CD4-positive, alpha-beta T cell treated with Interleukin-4 for 4 hours (primary cell): ENCODE measurements at regions not wholly inside any gene's neighbourhood (a gene's known extent, or its start where the extent isn't known, plus 50 kb on each side); places are given as distances from the start of the nearest gene placed in this dataset.

Experiments
- DNase-seq: peaks from one replicate; pipeline ENCODE4 v3.0.0-alpha.2; 2020

DNA sequence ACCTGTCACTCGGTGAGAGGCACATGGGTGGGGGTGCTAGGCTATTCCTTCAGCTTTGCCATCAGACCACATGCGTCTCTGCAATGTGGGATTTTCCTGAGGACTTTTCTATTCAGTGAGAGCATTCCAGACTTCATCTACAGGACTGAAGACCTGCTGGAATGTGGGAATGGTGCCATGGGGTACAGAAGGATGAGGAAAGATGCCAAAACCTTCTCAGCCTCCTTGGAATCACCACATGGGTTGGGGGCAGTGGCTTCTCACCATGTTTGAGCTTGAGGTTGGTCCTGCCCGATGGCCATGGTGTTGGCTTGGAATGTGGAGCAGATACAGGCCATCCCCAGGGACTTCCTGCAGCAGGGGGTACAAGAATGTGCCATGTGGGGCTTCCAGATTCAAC, 80.9 kb upstream of the KLF13 start:
- DNase-seq, result no peak

DNA sequence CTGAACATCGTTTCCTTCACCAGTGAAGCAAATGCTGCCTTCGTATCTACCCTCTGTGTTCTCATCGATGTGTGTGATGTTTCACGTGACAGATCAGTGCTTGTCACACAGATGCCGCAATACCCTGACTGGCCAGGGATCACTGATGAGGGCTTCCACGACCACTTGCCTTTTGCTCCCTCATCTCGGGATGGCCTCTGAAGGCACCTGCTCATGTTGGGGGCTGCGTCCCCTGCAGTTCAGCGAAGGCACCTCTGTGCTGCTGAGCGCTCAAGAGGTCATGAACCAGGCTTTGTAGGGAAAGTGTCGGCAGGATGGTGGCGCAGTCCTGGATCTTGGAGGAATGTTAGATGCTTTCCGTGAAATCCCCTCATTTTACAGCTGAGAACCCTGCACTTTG, 79.2 kb upstream of the KLF13 start:
- DNase-seq, result no peak

DNA sequence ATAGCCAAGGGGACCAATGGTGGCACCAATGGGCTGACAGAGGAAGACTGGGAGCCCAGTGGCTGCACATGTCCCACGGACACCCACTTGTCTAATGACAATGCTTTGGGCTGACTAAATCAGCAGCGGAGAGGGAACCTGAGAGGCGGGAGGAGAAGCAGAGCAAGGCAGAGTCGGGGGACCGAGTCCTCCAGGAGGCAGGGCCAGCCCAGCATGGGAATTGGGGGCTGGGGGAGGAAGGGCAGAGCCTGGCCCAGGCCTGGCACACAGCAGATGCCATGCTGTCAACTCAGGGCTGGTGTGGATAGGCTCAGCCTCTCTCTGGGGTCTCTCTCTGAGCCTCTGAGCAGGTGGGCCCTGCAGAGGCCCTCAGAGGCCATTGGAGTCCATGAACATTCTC, 78.4 kb upstream of the KLF13 start:
- DNase-seq, result no peak

DNA sequence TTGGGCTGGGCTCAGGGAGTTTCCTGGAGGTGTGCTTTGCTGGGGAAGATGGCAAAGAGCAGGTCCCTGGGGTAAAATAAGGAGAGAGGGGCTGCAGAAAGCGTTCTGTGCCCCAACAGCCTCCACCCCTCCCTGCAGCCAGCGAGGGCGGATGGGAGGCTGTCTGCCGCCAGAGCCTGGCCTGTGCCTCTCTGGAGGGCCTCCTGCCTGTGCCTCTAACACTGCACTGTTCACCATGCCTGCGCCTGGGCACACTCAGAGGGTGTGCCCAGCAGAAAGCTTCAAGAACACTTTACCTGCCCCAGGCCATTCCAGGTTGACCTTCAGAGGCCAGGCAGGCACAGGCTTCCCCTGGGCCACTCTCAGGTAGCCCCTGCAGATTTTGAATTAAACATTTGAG, 77.7 kb upstream of the KLF13 start:
- no peak for DNase-seq

DNA sequence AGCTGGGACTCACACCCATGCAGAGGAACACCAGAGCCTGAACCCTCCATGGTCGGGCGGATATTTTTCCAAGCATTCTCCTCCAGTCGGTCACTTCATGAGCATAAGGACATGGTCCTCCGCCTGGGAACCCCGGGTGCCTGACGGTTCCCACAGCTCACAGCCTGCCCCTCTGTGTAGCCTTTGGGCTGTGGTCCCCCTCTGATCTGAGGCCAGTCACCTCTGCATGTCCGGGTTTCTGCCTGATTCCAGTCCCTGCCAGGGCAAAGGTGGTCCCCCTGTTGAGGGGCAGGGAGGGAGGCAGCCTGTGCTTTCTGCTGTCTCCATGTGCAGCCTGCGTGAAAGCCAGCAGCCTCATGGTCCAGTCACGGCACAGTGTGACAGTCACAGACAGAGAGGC, 76.6 kb upstream of the KLF13 start:
- DNase-seq, result no peak

DNA sequence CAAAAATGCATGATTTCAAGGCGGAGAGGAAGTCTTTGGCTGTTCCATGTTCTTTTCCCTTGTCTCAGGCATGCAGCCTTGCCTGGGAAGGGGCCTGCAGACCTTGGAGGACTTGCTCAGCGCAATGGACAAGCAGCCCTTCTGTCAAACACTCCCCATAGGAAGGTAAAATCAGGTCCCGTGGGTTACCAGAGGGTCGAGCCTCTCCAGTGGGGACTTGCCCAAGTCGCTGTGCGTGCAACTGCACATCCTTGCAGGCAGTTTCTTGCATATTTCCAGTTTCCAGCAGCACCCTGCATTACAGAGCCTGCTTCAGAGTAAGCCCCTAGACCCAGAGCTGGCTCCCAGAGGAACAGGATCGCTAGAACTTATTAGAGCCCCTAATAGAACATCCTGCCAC, 75.5 kb upstream of the KLF13 start:
- DNase-seq, result no peak

DNA sequence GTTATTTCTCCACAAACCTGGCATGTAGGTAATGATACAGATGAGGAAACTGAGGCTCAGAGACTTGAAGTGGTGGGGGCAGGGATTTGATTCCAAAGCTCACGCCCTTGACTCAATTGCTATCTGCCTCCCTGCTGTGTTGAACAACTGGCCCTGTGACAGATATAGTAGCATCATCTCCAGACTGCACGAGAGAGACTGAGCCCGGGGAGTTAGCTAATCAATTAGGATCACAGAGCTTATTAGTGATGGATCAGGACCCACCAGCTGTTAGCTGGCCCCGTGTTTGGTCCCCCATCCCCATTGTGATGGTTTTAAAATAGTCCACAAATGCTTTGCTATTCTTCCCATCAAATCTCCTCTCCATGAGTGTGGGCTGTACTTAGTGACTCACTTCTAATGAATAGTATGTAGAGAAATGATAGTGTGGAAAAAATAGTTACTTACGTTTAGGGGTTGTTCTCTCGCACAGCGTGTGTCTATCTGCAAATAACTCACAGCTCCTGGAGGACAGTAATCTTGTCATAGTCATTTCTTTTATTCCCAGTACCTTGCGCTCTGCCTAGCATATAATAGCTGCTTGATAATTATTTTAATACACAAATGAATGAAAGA, 74.4 kb upstream of the KLF13 start:
- no peak for DNase-seq

DNA sequence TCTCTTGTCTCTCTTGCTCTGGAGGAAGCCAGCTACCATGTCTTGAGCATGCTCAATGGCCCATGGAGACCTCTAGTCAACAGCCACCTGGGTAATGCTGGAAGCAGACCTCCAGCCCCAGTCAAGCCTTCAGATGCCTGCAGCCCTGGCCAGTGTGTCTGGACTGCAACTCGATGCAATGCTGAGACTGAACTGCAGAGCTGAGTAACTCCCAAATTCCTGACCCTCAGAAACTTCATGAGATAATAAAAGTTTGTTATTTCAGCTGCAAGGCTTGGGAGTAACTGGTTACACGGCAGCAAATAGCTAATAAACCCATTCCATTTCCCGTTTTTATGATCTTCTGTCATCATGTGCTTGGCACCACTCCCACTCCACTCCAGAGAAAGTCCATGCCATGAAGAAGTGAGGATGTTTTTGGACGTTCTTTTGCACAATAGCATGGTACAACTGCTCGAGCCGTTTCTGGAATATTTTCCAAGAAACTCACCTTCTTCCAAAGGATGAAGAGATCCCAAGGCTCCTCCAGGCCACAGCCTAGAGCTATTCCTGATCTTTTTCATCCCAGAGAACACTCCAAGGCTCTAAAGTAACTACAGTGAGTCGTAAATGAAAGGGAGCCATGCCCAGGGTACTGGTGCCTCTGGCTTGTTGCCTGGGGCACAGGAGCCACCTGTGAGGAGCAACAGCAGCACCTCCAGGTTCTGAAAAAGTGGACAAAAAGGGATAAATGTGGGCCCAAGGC, 72.0 kb upstream of the KLF13 start:
- DNase-seq, result no peak

DNA sequence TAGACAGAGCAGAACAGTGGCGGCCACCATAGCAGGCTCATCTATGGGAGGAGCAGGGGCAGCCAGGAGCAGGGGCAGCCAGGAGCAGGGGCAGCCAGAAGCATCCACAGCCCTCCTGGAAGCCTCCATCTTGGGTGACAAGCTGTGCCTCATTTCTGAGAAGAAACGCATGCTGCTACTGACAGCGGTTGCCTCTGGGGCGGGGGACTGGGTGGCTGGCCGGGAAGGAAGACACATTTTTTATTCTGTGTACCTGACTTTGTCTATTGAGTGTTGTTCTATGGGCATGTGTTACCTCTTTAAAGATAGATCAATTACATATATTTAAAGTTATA, 71.5 kb upstream of the KLF13 start:
- DNase-seq, result no peak

DNA sequence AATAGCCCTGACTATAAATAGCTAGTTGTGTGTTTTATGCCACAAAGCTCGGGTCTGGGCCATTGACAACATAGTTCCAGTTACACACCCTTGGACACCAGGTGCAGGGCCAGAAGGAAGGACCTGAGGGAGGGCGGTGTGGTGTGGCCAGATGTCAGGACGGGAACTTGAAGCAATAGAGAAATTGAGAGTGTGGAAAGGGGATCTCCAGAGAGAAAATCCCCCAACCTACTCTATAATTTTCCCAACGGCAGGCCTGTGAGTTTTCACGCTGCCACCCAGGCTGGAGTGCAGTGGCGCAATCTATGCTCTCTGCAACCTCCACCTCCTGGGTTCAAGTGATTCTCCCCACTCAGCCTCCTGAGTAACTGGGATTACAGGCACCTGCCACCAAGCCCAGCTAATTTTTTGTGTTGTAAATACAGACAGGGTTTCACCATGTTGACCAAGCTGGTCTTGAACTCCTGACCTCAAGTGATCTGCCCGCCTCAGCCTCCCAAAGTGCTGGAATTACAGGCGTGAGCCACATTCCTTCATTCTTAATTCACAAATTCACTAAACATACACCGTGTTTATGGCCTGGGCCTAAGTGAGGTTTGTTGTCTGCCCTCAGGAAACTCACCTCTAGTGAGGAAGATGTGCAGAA, 70.8 kb upstream of the KLF13 start:
- no peak for DNase-seq

DNA sequence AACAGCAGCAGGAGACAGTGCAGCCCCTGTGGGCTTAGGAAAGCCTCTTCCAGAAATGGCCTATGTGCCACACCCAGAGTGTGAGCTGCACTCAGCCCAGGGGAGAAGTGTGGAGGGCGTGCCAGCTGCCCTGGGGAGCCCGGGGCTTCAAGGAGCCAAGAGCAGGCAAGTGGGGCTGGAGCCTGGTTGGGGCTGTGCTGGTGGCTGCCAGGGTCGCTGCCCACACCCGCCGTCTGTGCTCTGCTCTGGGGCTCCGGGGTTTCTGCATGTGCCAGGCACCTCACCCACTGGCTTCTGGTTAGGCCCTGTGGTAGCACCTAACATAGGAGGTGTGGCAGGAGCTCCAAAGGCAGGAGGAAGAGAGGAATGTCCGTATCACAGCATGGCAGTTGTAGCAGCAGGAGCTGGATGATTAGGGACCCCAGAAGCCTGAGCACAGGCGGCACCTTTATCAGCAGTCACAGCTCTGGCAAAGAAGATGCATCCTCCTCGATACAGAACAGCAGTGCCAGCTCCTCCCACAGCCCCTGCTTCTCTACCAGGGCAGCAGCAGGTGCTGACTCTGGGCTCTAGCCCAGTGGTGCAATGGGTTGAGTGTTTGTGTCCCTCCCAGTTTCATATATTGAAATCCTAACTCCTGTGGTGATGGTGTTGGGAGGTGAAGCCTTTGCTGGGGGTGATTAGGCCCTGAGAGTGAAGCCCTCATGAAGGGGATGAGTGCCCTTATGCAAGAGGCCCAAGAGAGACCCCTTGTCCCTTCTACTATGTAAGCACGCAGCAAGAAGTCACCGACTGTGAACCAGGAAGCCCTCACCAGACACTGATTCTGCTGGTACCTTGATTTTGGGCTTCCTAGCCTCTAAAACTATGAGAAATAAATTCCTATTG, 70.0 kb upstream of the KLF13 start:
- DNase-seq, result no peak

DNA sequence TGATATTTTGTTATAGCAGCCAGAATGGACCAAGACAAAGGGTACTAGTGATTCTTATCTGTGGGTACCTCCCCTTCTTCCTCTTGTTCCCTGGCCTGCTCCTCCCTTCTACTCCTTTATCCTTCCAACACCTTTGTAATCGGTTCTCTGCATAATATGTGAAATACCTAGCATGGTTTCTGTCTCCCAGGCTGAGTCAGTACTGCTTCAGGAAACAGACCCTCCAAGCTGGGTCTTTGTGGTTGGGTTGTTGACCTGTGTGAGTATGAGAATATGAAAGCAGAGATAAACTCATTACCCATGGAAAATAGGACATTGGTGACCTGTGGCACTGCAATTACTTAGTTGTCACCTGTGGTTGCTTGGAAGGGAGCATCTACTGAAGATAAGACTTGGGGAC, 69.3 kb upstream of the KLF13 start:
- DNase-seq, result no peak

DNA sequence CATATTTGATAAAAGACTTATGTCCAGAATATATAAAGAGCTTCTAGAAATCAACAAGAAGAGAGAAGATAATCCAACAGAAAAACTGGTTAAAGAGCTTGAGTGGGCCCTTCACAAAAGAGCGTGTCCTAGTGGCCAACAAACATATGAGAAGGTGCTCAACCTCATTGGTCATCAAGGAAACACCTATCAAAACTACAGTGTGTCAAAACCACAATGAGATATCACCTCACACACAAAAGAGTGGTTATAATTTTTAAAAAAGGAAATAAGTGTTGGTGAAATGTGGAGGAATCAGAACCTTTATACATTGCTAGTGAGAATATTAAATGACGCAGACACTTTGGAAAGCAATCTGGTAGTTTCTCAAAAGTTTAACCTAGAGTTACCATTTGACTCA, 68.4 kb upstream of the KLF13 start:
- DNase-seq, result no peak

DNA sequence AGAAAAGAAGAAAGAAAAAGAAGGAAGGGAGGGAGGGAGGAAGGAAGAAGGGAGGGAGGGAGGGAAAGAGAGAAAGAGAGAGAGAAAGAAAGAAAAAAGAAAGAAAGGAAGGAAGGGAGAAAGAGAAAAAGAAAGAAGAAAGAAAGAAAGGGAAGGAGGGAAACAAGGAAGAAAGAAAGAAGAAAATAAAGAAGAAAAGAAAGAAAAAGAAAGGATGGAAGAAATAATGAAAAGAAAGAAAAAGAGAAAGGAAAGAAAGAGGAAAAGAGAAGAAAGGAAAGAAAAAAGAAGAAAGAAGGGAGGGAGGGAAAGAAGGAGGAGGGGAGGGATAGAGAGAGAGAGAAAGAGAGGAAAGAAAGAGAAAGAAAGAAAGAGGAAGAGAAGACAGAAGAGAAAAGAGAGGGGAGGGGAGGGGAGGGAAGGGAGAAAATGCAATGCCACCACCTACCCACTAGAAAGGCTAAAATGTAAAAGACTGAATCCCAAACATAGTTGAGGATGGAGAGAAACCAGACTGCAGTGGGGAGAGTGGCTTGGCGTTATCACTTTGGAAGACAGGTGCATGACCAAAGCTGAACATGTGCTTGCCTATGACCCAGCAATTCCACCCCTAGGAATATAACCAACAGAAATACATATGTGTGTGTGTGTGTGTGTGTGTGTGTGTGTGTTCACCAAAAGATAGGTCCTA, 66.9 kb upstream of the KLF13 start:
- DNase-seq, result no peak

DNA sequence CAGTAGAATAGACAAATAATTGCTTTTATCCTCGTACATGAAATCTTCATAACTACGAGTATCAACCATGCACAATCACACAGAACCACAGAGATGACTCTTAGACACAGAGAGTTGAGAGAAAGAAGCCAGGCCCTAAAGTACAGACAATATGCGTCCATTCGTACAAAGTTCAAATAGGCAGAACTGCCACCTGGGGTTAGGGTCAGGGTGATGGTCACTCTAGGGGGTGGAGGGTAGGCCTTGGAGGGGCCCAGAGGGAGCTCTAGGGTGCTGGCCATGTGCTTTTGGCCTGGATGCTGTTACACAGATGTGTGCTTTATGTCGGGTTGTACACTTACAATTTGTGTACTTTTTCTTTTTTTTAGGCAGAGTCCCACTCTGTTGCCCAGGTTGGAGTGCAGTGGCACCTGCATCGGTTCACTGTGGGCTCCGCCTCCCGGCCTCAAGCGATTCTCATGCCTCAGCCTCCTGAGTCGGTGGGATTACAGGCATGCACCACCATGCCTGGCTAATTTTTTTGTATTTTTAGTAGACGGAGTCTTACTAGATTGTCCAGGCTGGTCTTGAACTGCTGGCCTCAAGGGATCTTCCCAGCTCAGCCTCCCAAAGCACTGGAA, 65.9 kb upstream of the KLF13 start:
- DNase-seq, result no peak

DNA sequence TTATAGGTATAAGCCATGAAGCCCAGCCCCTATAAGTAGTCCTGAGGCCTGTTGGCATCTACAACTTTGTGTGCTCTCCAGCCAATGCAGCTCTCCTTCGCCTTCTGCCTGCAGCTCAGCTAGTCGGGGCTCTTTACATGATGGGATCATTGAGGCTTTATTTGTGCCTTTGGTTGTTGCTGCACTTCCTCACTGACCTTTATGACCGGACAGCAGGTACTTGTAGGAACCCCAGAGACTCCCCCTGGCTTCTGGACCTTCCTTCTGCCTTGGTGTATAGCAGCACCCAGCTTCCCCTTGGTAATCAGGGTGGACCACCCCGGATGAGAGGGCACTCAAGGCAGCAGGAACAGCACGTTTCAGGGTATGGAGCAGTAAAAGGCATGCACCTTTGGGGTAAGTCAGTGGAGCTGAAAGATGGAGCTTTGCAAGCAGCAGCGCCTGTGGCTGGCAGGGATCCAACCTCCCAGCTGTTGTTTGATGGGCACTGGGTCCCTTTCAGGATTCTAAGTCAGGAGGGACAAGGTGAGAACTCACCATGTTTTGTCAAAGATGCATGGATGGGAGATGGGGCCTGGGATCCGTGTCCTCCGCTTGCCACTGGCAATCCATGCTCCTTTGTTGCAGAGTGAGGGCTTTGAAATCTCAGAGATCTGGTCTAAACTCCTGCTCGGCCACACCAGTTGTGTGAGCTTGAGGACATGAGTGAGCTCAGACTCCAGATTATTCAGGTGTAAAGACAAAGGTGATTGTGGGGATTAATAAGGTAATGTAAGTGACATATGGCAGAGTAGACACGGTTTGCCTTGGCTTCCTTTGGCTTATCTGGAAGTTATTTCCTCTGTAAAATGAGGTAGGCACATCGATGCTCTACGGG, 65.1 kb upstream of the KLF13 start:
- no peak for DNase-seq

DNA sequence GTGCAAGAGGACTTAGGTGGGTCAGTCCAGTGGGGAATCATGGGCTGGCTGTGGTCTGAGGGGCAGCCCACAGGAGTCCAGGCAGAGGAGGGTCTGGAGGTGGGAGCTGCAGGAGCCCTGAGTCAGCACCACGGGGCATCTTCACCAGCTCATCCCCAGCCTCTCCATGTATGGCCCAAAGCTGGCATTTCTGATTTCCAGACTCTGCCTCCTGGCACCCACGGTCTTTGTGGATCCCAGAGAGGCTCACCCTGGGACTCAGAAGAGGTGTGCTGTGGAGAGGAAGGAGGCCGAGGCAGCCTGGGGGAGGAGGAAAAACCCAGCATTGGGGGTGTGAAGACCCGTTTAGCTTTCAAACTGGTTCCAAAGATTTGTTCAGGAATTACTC, 64.5 kb upstream of the KLF13 start:
- DNase-seq, result no peak

DNA sequence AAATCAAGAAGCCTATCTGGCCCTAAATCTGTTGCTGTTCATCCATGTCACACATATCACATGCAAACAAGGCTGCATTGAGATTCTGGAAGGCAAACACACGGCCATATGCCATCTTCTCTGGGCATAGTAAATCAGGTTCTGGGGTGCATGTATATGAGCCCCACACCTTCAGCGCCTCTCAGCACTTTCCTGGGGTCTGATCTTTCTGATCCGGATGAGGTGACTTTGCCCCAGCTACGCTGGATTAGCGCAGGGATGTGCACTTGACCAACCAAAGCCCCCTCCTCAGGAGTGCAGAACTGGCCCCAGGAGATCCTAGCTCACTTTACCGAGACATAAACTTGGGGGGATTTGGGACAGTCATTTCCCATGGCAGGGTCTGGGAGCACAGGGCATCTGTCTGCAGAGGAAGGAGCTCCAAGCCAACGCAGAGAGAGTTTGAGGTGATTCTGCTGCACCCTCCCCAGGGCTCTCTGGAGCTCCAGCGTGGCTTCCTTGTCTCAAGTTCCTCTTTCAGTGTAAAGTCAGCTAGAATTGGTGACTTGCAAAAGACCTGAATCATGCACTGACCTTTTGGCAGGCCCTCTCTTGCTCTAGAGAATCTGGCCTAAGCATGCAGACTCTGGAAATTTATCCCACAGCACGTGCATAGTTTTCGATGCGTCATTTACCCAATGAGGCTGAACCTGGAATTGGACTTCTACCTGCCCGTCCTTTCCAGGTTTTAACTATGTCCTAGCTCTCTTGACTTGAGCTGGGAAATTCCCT, 63.5 kb upstream of the KLF13 start:
- peak; percentile 19 for DNase-seq

DNA sequence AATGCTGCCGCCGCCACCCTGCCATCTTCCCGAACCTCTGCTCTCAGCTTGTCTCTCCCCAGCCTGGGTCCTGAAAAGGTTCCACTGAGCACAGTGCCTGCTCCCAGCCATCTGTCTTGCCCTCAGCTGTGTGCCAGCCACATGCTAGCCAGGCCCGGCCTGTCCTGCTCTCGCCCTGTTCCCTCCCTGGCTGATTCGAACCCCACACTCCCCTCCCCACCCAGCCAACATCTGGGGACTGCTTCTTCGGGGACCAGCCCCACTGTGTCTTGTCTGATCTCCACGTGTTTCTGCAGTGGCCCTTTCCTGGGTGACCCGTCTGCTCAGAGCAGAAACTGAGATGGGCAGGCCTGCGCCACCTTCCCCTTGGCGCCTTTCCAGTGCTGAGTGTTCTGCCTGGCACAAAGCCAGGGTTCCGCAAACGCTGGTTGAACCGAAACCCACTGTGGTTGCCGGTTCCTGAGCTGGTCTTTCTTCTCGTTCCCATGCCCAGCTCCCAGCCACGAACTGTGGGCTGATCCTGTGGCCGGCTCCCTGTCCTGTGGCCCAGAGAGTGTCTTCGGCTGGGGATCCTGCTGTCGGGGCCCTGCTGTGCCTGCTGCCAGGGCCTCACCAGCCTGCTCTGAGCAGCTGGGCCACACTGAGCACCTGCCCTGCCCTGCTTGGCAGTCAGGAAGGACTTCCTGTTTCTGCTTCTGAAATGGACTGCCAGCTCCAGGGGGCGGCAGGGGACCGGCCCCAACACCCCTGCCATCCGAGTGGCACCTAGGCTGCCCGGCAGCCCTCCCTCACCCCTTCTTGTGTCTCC, 62.7 kb upstream of the KLF13 start:
- DNase-seq, result peak; percentile 75

DNA sequence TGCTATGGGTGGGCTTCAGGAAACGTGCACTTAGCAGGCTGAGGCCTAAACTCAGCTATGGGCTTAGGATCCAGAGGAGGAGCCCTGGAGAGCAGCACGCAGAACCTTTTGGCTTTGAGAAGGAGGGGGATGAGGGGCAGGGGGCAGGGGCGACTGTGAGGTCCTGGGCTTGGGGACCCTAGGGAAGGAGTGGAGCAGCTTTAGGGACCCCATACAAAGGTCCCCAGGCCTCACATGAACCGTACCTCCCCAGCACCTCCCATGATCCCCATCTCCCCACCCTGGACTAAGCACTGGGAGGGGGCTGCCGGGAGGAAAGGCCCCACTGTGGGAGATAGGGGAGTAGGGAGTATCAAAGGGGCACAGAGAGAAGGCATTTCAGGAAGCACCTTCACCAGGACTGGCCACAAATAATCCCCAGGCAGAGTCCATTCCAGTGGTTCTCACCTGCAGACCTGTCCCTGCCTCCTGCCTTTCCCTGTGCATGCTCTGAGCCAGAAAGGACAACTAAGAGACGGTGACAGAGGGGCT, 62.0 kb upstream of the KLF13 start:
- no peak for DNase-seq
